ENCODE measurements at regions not wholly inside any gene's neighbourhood (a gene's known extent, or its start where the extent isn't known, plus 50 kb on each side); places are given as distances from the start of the nearest gene placed in this dataset.
A peak's percentile ranks its signal among the peaks of the same experiment; 100 is the strongest.

GRCh38 chr20:4593149-4593525 lies 93.1 kb upstream of the PRNP start:
- no peaks in the 10 kb centered on the region for H3K36me3 Mint-ChIP-seq (ENCODE audit: low read depth)
- intact Hi-C loops (cut with DNase I, micrococcal nuclease) = loop anchor here in 1 of 2 experiments (5.0 kb wide), 1 partner anchor 916 kb away; no protein-coding TSS in a partner anchor
- H3K4me1 ChIP-seq (ENCODE audit: insufficient read depth, low read length) = peaks cover 14% of the 10 kb centered on the region
- ATAC-seq (ENCODE audit: poor library complexity) (no peak), DNase-seq (no peak)
- no peak overlapping the region for H3K4me3 ChIP-seq (ENCODE audit: low read length)
- ChIA-PET CTCF (no interaction called here), POLR2A (no interaction called here)
- peaks cover 7% of the 10 kb centered on the region for H3K4me1 Mint-ChIP-seq (ENCODE audit: low read depth)
- H3K27me3 ChIP-seq (ENCODE audit: control insufficient read depth in 1 of 2, insufficient read depth in 2 of 2, low read length in 2 of 2) = peaks cover 0 to 7% of the 10 kb centered on the region in 2 experiments
- no peaks in the 10 kb centered on the region for H3K9me3 ChIP-seq (ENCODE audit: control insufficient read depth in 1 of 2, insufficient read depth in 1 of 2, low read length in 2 of 2)
- H3K4me3 Mint-ChIP-seq = peak overlapping the region; percentile 83
- TF ChIP-seq CTCF (IDR thresholded peaks at IDR 0.05) = no peak
- no peaks in the 10 kb centered on the region for H3K36me3 ChIP-seq (ENCODE audit: insufficient read depth, low read length)
- H3K27ac ChIP-seq (ENCODE audit: low read depth in 1 of 2, low read length in 2 of 2) = no peak overlapping the region
- H3K9me3 Mint-ChIP-seq = no peaks in the 10 kb centered on the region
- peaks cover 29% of the 10 kb centered on the region for H3K27me3 Mint-ChIP-seq
- H3K27ac Mint-ChIP-seq = no peak overlapping the region

- H3K4me1 Mint-ChIP-seq (ENCODE audit: low read depth) = peaks cover 7% of the 10 kb centered on the region
- peaks cover 27% of the 10 kb centered on the region for H3K27me3 Mint-ChIP-seq
- Histone ChIP-seq H3K27ac (ENCODE audit: low read depth in 1 of 2, low read length in 2 of 2) (no peak overlapping the region), H3K36me3 (ENCODE audit: insufficient read depth, low read length) (no peaks in the 10 kb centered on the region), H3K4me1 (ENCODE audit: insufficient read depth, low read length) (peaks cover 14% of the 10 kb centered on the region), H3K4me3 (ENCODE audit: low read length) (peak overlapping the region; percentile 55), H3K9me3 (ENCODE audit: control insufficient read depth in 1 of 2, insufficient read depth in 1 of 2, low read length in 2 of 2) (no peaks in the 10 kb centered on the region), H3K27me3 (ENCODE audit: control insufficient read depth in 1 of 2, insufficient read depth in 2 of 2, low read length in 2 of 2) (peaks cover 0 to 7% of the 10 kb centered on the region in 2 experiments)
- H3K4me3 Mint-ChIP-seq = peak overlapping the region; percentile 83
- H3K36me3 Mint-ChIP-seq (ENCODE audit: low read depth) = no peaks in the 10 kb centered on the region
- peak; percentile 76 for ATAC-seq (ENCODE audit: poor library complexity)
- peak in 13 of 14 experiments; percentile 21 to 74 (median 45) for DNase-seq
- no peak overlapping the region for H3K27ac Mint-ChIP-seq
- peak; percentile 93 for TF ChIP-seq CTCF (IDR thresholded peaks at IDR 0.05)
- ChIA-PET POLR2A (no interaction called here), CTCF (interaction anchor here (0.9 kb wide), 1 partner anchor 21 kb away, joined by 4 read pairs; no protein-coding TSS in a partner anchor)
- H3K9me3 Mint-ChIP-seq = no peaks in the 10 kb centered on the region
- intact Hi-C loops (cut with DNase I, micrococcal nuclease) = loop anchor here (1.0 to 5.0 kb wide), 3 partner anchors 483 to 915 kb away; no protein-coding TSS in a partner anchor
These were observed 93.7 kb upstream of the PRNP start for GRCh38 chr20:4592316-4593148.

- peak overlapping the region; percentile 68 for H3K4me3 Mint-ChIP-seq
- Histone ChIP-seq H3K27me3 (ENCODE audit: control insufficient read depth in 1 of 2, insufficient read depth in 2 of 2, low read length in 2 of 2) (peaks cover 0 to 7% of the 10 kb centered on the region in 2 experiments), H3K4me1 (ENCODE audit: insufficient read depth, low read length) (peaks cover 14% of the 10 kb centered on the region), H3K36me3 (ENCODE audit: insufficient read depth, low read length) (no peaks in the 10 kb centered on the region), H3K27ac (ENCODE audit: low read depth in 1 of 2, low read length in 2 of 2) (no peak overlapping the region), H3K9me3 (ENCODE audit: control insufficient read depth in 1 of 2, insufficient read depth in 1 of 2, low read length in 2 of 2) (no peaks in the 10 kb centered on the region), H3K4me3 (ENCODE audit: low read length) (peak overlapping the region; percentile 55)
- TF ChIP-seq CTCF (IDR thresholded peaks at IDR 0.05) = no peak
- no peak for DNase-seq
- POLR2A ChIA-PET = no interaction called here
- H3K27ac Mint-ChIP-seq = no peak overlapping the region
- H3K36me3 Mint-ChIP-seq (ENCODE audit: low read depth) = no peaks in the 10 kb centered on the region
- intact Hi-C loops (cut with DNase I, micrococcal nuclease) = loop anchor here (1.0 to 5.0 kb wide), 3 partner anchors 483 to 915 kb away; no protein-coding TSS in a partner anchor
- CTCF ChIA-PET = interaction anchor here (0.9 kb wide), 1 partner anchor 22 kb away, joined by 4 read pairs; no protein-coding TSS in a partner anchor
- ATAC-seq (ENCODE audit: poor library complexity) = no peak
- peaks cover 21% of the 10 kb centered on the region for H3K27me3 Mint-ChIP-seq
- H3K9me3 Mint-ChIP-seq = no peaks in the 10 kb centered on the region
- H3K4me1 Mint-ChIP-seq (ENCODE audit: low read depth) = peaks cover 7% of the 10 kb centered on the region
These were observed 94.3 kb upstream of the PRNP start for GRCh38 chr20:4591975-4592315.
